IPS-15b (cell line): ENCODE measurements at regions not wholly inside any gene's neighbourhood (a gene's known extent, or its start where the extent isn't known, plus 50 kb on each side); places are given as distances from the start of the nearest gene placed in this dataset.

Experiments used
- H3K27me3 ChIP-seq: one replicate; pipeline ENCODE4 v1.6.1; 2013; ENCODE audit warnings: low read length; ENCODE audit not compliant: control insufficient read depth, insufficient read depth
- H3K36me3 ChIP-seq: one replicate; pipeline ENCODE4 v1.6.1; 2013; ENCODE audit warnings: low read length; ENCODE audit not compliant: control insufficient read depth, insufficient read depth
- H3K4me1 ChIP-seq: one replicate; pipeline ENCODE4 v1.6.1; 2013; ENCODE audit warnings: mild to moderate bottlenecking, low read length; ENCODE audit not compliant: control insufficient read depth, insufficient read depth
- H3K4me3 ChIP-seq: one replicate; pipeline ENCODE4 v1.5.1; 2013; ENCODE audit warnings: low read depth, low read length
- H3K9ac ChIP-seq: one replicate; pipeline ENCODE4 v1.6.1; 2013; ENCODE audit warnings: low read depth, mild to moderate bottlenecking, low read length
- H3K9me3 ChIP-seq: one replicate; pipeline ENCODE4 v1.6.1; 2013; ENCODE audit warnings: mild to moderate bottlenecking, low read length; ENCODE audit not compliant: control insufficient read depth, insufficient read depth

- Histone ChIP-seq H3K9me3 (no peaks in the 10 kb centered on the region), H3K4me1 (peaks cover 13% of the 10 kb centered on the region), H3K36me3 (no peaks in the 10 kb centered on the region), H3K9ac (no peak overlapping the region), H3K4me3 (no peak overlapping the region), H3K27me3 (no peaks in the 10 kb centered on the region)
Observed at GRCh38 chr10:10359263-10359662, 658.4 kb upstream of the CELF2 start.

- H3K4me1 ChIP-seq: peaks cover 13% of the 10 kb centered on the region
- no peaks in the 10 kb centered on the region for H3K36me3 ChIP-seq
- H3K27me3 ChIP-seq: no peaks in the 10 kb centered on the region
- H3K4me3 ChIP-seq: no peak overlapping the region
- H3K9ac ChIP-seq: no peak overlapping the region
- H3K9me3 ChIP-seq: no peaks in the 10 kb centered on the region
Observed at GRCh38 chr10:10361301-10361885, 656.3 kb upstream of the CELF2 start.

- Histone ChIP-seq H3K9ac (no peak overlapping the region), H3K4me3 (no peak overlapping the region), H3K36me3 (no peaks in the 10 kb centered on the region), H3K27me3 (no peaks in the 10 kb centered on the region), H3K4me1 (peaks cover 13% of the 10 kb centered on the region), H3K9me3 (no peaks in the 10 kb centered on the region)
Observed at GRCh38 chr10:10362800-10363199, 654.9 kb upstream of the CELF2 start.

GRCh38 chr10:10363217-10363616 lies 654.5 kb upstream of the CELF2 start:
- Histone ChIP-seq H3K9me3 (no peaks in the 10 kb centered on the region), H3K9ac (no peak overlapping the region), H3K4me3 (no peak overlapping the region), H3K4me1 (peaks cover 13% of the 10 kb centered on the region), H3K36me3 (no peaks in the 10 kb centered on the region), H3K27me3 (no peaks in the 10 kb centered on the region)

- Histone ChIP-seq H3K4me3 (no peak overlapping the region), H3K27me3 (no peaks in the 10 kb centered on the region), H3K9me3 (no peaks in the 10 kb centered on the region), H3K9ac (no peak overlapping the region), H3K4me1 (peaks cover 13% of the 10 kb centered on the region), H3K36me3 (no peaks in the 10 kb centered on the region)
Observed at GRCh38 chr10:10364902-10365301, 652.8 kb upstream of the CELF2 start.

GRCh38 chr10:10365676-10366075 lies 652.0 kb upstream of the CELF2 start:
- no peaks in the 10 kb centered on the region for H3K27me3 ChIP-seq
- no peaks in the 10 kb centered on the region for H3K9me3 ChIP-seq
- no peak overlapping the region for H3K9ac ChIP-seq
- peaks cover 10% of the 10 kb centered on the region for H3K4me1 ChIP-seq
- no peak overlapping the region for H3K4me3 ChIP-seq
- no peaks in the 10 kb centered on the region for H3K36me3 ChIP-seq

- H3K27me3 ChIP-seq: no peaks in the 10 kb centered on the region
- H3K4me1 ChIP-seq: no peaks in the 10 kb centered on the region
- H3K9ac ChIP-seq: no peak overlapping the region
- no peak overlapping the region for H3K4me3 ChIP-seq
- H3K9me3 ChIP-seq: no peaks in the 10 kb centered on the region
- no peaks in the 10 kb centered on the region for H3K36me3 ChIP-seq
Observed at GRCh38 chr10:10366836-10367235, 650.8 kb upstream of the CELF2 start.

GRCh38 chr10:10367264-10367663 lies 650.4 kb upstream of the CELF2 start:
- Histone ChIP-seq H3K27me3 (no peaks in the 10 kb centered on the region), H3K9ac (no peak overlapping the region), H3K4me1 (no peaks in the 10 kb centered on the region), H3K9me3 (no peaks in the 10 kb centered on the region), H3K4me3 (no peak overlapping the region), H3K36me3 (no peaks in the 10 kb centered on the region)

- H3K4me1 ChIP-seq: no peaks in the 10 kb centered on the region
- H3K9me3 ChIP-seq: no peaks in the 10 kb centered on the region
- no peaks in the 10 kb centered on the region for H3K27me3 ChIP-seq
- H3K36me3 ChIP-seq: no peaks in the 10 kb centered on the region
- H3K4me3 ChIP-seq: no peak overlapping the region
- H3K9ac ChIP-seq: no peak overlapping the region
Observed at GRCh38 chr10:10368951-10369576, 648.6 kb upstream of the CELF2 start.

GRCh38 chr10:10385831-10386230 lies 631.8 kb upstream of the CELF2 start:
- Histone ChIP-seq H3K36me3 (no peaks in the 10 kb centered on the region), H3K4me3 (no peak overlapping the region), H3K4me1 (no peaks in the 10 kb centered on the region), H3K27me3 (no peaks in the 10 kb centered on the region), H3K9ac (no peak overlapping the region), H3K9me3 (no peaks in the 10 kb centered on the region)

GRCh38 chr10:10389182-10389581 lies 628.5 kb upstream of the CELF2 start:
- Histone ChIP-seq H3K36me3 (no peaks in the 10 kb centered on the region), H3K4me3 (no peak overlapping the region), H3K9me3 (no peaks in the 10 kb centered on the region), H3K27me3 (no peaks in the 10 kb centered on the region), H3K9ac (no peak overlapping the region), H3K4me1 (no peaks in the 10 kb centered on the region)

- no peak overlapping the region for H3K9ac ChIP-seq
- H3K4me3 ChIP-seq: no peak overlapping the region
- no peaks in the 10 kb centered on the region for H3K27me3 ChIP-seq
- no peaks in the 10 kb centered on the region for H3K4me1 ChIP-seq
- no peaks in the 10 kb centered on the region for H3K36me3 ChIP-seq
- H3K9me3 ChIP-seq: no peaks in the 10 kb centered on the region
Observed at GRCh38 chr10:10392511-10392910, 625.2 kb upstream of the CELF2 start.
